Activated CD8-positive, alpha-beta memory T cell treated with anti-CD3 and anti-CD28 coated beads, Interleukin-2, amount 10 ng/mL, durations not matched to agents 7 days and 5 days (primary cell): ENCODE measurements at regions not wholly inside any gene's neighbourhood (a gene's known extent, or its start where the extent isn't known, plus 50 kb on each side); places are given as distances from the start of the nearest gene placed in this dataset.

Source experiments
- ATAC-seq: fragments of 150-1000 bp; cut with Tn5 transposase; one replicate; pipeline ENCODE4 v1.10.0; 2021; ENCODE audit warnings: moderate library complexity
- CTCF ChIA-PET: fragments of 350-600 bp; sonication (Branson Sonifier 250); formaldehyde crosslinking; loops from one replicate; lab custom pipeline; 2021; ENCODE audit warnings: antibody characterized with exemption; lab: Charles Lee
- DNase-seq: peaks from one replicate; pipeline ENCODE4 v3.0.0-alpha.2; 2020
- H3K27ac Mint-ChIP-seq: one replicate; pipeline ENCODE4 v1.8.0; 2021; ENCODE audit warnings: mild to moderate bottlenecking, mixed read lengths
- H3K27me3 Mint-ChIP-seq: one replicate; pipeline ENCODE4 v1.8.0; 2021; ENCODE audit warnings: mixed read lengths
- H3K36me3 Mint-ChIP-seq: one replicate; pipeline ENCODE4 v1.8.0; 2021; ENCODE audit warnings: mild to moderate bottlenecking, mixed read lengths
- H3K4me1 Mint-ChIP-seq: one replicate; pipeline ENCODE4 v1.8.0; 2021; ENCODE audit warnings: mixed read lengths
- H3K4me3 Mint-ChIP-seq: one replicate; pipeline ENCODE4 v1.8.0; 2021; ENCODE audit warnings: mild to moderate bottlenecking, moderate library complexity, mixed read lengths
- H3K9me3 Mint-ChIP-seq: one replicate; pipeline ENCODE4 v1.8.0; 2022; ENCODE audit warnings: low read depth, mixed read lengths

GRCh38 chr17:77771587-77771986 lies 186.9 kb upstream of the TNRC6C start:
- H3K4me3 Mint-ChIP-seq, result no peak overlapping the region
- no peaks in the 10 kb centered on the region for H3K9me3 Mint-ChIP-seq
- DNase-seq (no peak), ATAC-seq (no peak)
- no peaks in the 10 kb centered on the region for H3K36me3 Mint-ChIP-seq
- H3K4me1 Mint-ChIP-seq, result peaks cover 11% of the 10 kb centered on the region
- CTCF ChIA-PET, result interaction anchor here (1.5 to 1.7 kb wide), 3 partner anchors 229 to 242 kb away, joined by 3 to 5 read pairs (median 4); no protein-coding TSS in a partner anchor
- H3K27me3 Mint-ChIP-seq, result peaks cover 2% of the 10 kb centered on the region
- no peak overlapping the region for H3K27ac Mint-ChIP-seq

- Mint-ChIP-seq H3K36me3 (no peaks in the 10 kb centered on the region), H3K9me3 (no peaks in the 10 kb centered on the region), H3K4me3 (no peak overlapping the region), H3K4me1 (peaks cover 11% of the 10 kb centered on the region), H3K27ac (no peak overlapping the region), H3K27me3 (peaks cover 2% of the 10 kb centered on the region)
- CTCF ChIA-PET, result interaction anchor here (1.5 to 1.7 kb wide), 3 partner anchors 229 to 241 kb away, joined by 3 to 5 read pairs (median 4); no protein-coding TSS in a partner anchor
- no peak for DNase-seq
- no peak for ATAC-seq
Measured at GRCh38 chr17:77771998-77772397, 186.5 kb upstream of the TNRC6C start.

- Mint-ChIP-seq H3K4me3 (no peak overlapping the region), H3K36me3 (no peaks in the 10 kb centered on the region), H3K27me3 (peaks cover 2% of the 10 kb centered on the region), H3K27ac (no peak overlapping the region), H3K9me3 (no peaks in the 10 kb centered on the region), H3K4me1 (peaks cover 11% of the 10 kb centered on the region)
- CTCF ChIA-PET, result interaction anchor here (1.5 to 2.6 kb wide), 5 partner anchors 12 to 241 kb away, joined by 3 to 19 read pairs (median 4); no protein-coding TSS in a partner anchor
- ATAC-seq (peak; percentile 95), DNase-seq (peak; percentile 78)
Measured at GRCh38 chr17:77772461-77772897, 186.0 kb upstream of the TNRC6C start.

- Mint-ChIP-seq H3K9me3 (no peaks in the 10 kb centered on the region), H3K4me1 (peaks cover 11% of the 10 kb centered on the region), H3K27me3 (peaks cover 2% of the 10 kb centered on the region), H3K36me3 (no peaks in the 10 kb centered on the region), H3K27ac (no peak overlapping the region), H3K4me3 (no peak overlapping the region)
- DNase-seq, result no peak
- peak; percentile 29 for ATAC-seq
- CTCF ChIA-PET, result interaction anchor here (1.1 to 2.6 kb wide), 5 partner anchors 11 to 242 kb away, joined by 3 to 19 read pairs (median 3); no protein-coding TSS in a partner anchor
Measured at GRCh38 chr17:77772899-77773358, 185.6 kb upstream of the TNRC6C start.

- no peak for DNase-seq
- ATAC-seq, result no peak
- H3K27ac Mint-ChIP-seq, result no peak overlapping the region
- CTCF ChIA-PET, result interaction anchor here (1.1 to 2.6 kb wide), 5 partner anchors 10 to 243 kb away, joined by 3 to 19 read pairs (median 3); no protein-coding TSS in a partner anchor
- no peaks in the 10 kb centered on the region for H3K36me3 Mint-ChIP-seq
- no peak overlapping the region for H3K4me3 Mint-ChIP-seq
- H3K4me1 Mint-ChIP-seq, result peaks cover 11% of the 10 kb centered on the region
- H3K9me3 Mint-ChIP-seq, result no peaks in the 10 kb centered on the region
- peaks cover 2% of the 10 kb centered on the region for H3K27me3 Mint-ChIP-seq
Measured at GRCh38 chr17:77774182-77774581, 184.3 kb upstream of the TNRC6C start.

GRCh38 chr17:77778636-77779489 lies 179.6 kb upstream of the TNRC6C start:
- Mint-ChIP-seq H3K4me3 (no peak overlapping the region), H3K36me3 (no peaks in the 10 kb centered on the region), H3K9me3 (no peaks in the 10 kb centered on the region), H3K27me3 (no peaks in the 10 kb centered on the region), H3K4me1 (peaks cover 11% of the 10 kb centered on the region), H3K27ac (no peak overlapping the region)
- no peak for DNase-seq
- ATAC-seq, result no peak
- CTCF ChIA-PET, result no interaction called here

GRCh38 chr17:77779711-77780539 lies 178.6 kb upstream of the TNRC6C start:
- H3K4me1 Mint-ChIP-seq, result peaks cover 21% of the 10 kb centered on the region
- DNase-seq (no peak), ATAC-seq (no peak)
- CTCF ChIA-PET, result no interaction called here
- no peaks in the 10 kb centered on the region for H3K36me3 Mint-ChIP-seq
- no peak overlapping the region for H3K27ac Mint-ChIP-seq
- no peaks in the 10 kb centered on the region for H3K27me3 Mint-ChIP-seq
- no peak overlapping the region for H3K4me3 Mint-ChIP-seq
- H3K9me3 Mint-ChIP-seq, result no peaks in the 10 kb centered on the region

GRCh38 chr17:77781536-77781935 lies 177.0 kb upstream of the TNRC6C start:
- CTCF ChIA-PET, result no interaction called here
- no peak overlapping the region for H3K27ac Mint-ChIP-seq
- H3K4me1 Mint-ChIP-seq, result peaks cover 26% of the 10 kb centered on the region
- H3K4me3 Mint-ChIP-seq, result no peak overlapping the region
- no peak for DNase-seq
- ATAC-seq, result no peak
- H3K36me3 Mint-ChIP-seq, result no peaks in the 10 kb centered on the region
- H3K9me3 Mint-ChIP-seq, result no peaks in the 10 kb centered on the region
- peaks cover 2% of the 10 kb centered on the region for H3K27me3 Mint-ChIP-seq

GRCh38 chr17:77782201-77782600 lies 176.3 kb upstream of the TNRC6C start:
- peaks cover 26% of the 10 kb centered on the region for H3K4me1 Mint-ChIP-seq
- peaks cover 2% of the 10 kb centered on the region for H3K27me3 Mint-ChIP-seq
- H3K9me3 Mint-ChIP-seq, result no peaks in the 10 kb centered on the region
- no peak overlapping the region for H3K4me3 Mint-ChIP-seq
- ATAC-seq (no peak), DNase-seq (no peak)
- H3K27ac Mint-ChIP-seq, result no peak overlapping the region
- CTCF ChIA-PET, result no interaction called here
- no peaks in the 10 kb centered on the region for H3K36me3 Mint-ChIP-seq

- peaks cover 2% of the 10 kb centered on the region for H3K27me3 Mint-ChIP-seq
- H3K36me3 Mint-ChIP-seq, result no peaks in the 10 kb centered on the region
- ATAC-seq (no peak), DNase-seq (no peak)
- H3K9me3 Mint-ChIP-seq, result no peaks in the 10 kb centered on the region
- H3K4me1 Mint-ChIP-seq, result peaks cover 26% of the 10 kb centered on the region
- no peak overlapping the region for H3K27ac Mint-ChIP-seq
- H3K4me3 Mint-ChIP-seq, result no peak overlapping the region
- CTCF ChIA-PET, result no interaction called here
Measured at GRCh38 chr17:77782611-77783010, 175.9 kb upstream of the TNRC6C start.

GRCh38 chr17:77783991-77784820 lies 174.3 kb upstream of the TNRC6C start:
- CTCF ChIA-PET, result interaction anchor here (0.9 to 1.8 kb wide), 9 partner anchors 11 to 247 kb away, joined by 3 to 8 read pairs (median 4); partner anchors contain the start of gene TNRC6C
- Mint-ChIP-seq H3K27me3 (peaks cover 4% of the 10 kb centered on the region), H3K9me3 (no peaks in the 10 kb centered on the region), H3K27ac (peak overlapping the region; percentile 83), H3K4me3 (peak overlapping the region; percentile 48), H3K4me1 (peaks cover 26% of the 10 kb centered on the region), H3K36me3 (no peaks in the 10 kb centered on the region)
- ATAC-seq (peak; percentile 92), DNase-seq (peak; percentile 84)

GRCh38 chr17:77785312-77785905 lies 173.1 kb upstream of the TNRC6C start:
- peaks cover 4% of the 10 kb centered on the region for H3K27me3 Mint-ChIP-seq

More at GRCh38 chr17:77785312-77785905, 173.1 kb upstream of the TNRC6C start:
- DNase-seq (no peak), ATAC-seq (no peak)
- Mint-ChIP-seq H3K9me3 (no peaks in the 10 kb centered on the region), H3K4me3 (no peak overlapping the region), H3K36me3 (no peaks in the 10 kb centered on the region), H3K4me1 (peaks cover 26% of the 10 kb centered on the region), H3K27ac (peak overlapping the region; percentile 83)
- CTCF ChIA-PET, result interaction anchor here (0.6 to 1.8 kb wide), 4 partner anchors 191 to 1983 kb away, joined by 3 to 4 read pairs (median 4); no protein-coding TSS in a partner anchor
